ENCODE measurements at regions not wholly inside any gene's neighbourhood (a gene's known extent, or its start where the extent isn't known, plus 50 kb on each side); places are given as distances from the start of the nearest gene placed in this dataset.

- POLR2A ChIA-PET: no interaction called here
- H4K20me1 ChIP-seq (ENCODE audit: insufficient read depth, low read length): no peaks in the 10 kb centered on the region
Measured at GRCh38 chr18:78767648-78768071, 212.0 kb upstream of the SALL3 start.

GRCh38 chr18:78768221-78768620, 211.4 kb upstream of the SALL3 start:
- Histone ChIP-seq H3K9me3 (ENCODE audit: low read length) (no peaks in the 10 kb centered on the region), H4K20me1 (ENCODE audit: insufficient read depth, low read length) (no peaks in the 10 kb centered on the region), H3K27ac (ENCODE audit: low read depth, low read length, poor library complexity, severe bottlenecking) (no peak overlapping the region), H3K4me3 (ENCODE audit: low read depth, low read length, poor library complexity, severe bottlenecking) (no peak overlapping the region), H3K36me3 (ENCODE audit: insufficient read depth, low read length) (no peaks in the 10 kb centered on the region), H3K4me2 (ENCODE audit: low read length) (no peak overlapping the region), H2AFZ (ENCODE audit: low read length) (no peak overlapping the region), H3K9me2 (ENCODE audit: insufficient read depth, low read length) (no peaks in the 10 kb centered on the region), H3K4me1 (ENCODE audit: insufficient read depth, low read length, poor library complexity, severe bottlenecking) (no peaks in the 10 kb centered on the region), H3K79me2 (ENCODE audit: insufficient read depth, low read depth, low read length) (no peaks in the 10 kb centered on the region)
- CTCF ChIA-PET (ENCODE audit: unreplicated experiment): no interaction called here
- TF ChIP-seq EZH2phosphoT487 (IDR thresholded peaks at IDR 0.05; ENCODE audit: borderline replicate concordance, low read depth, low read length) (no peak), CTCF (conservative IDR thresholded peaks at IDR 0.05; ENCODE audit: low read length) (no peak)
- POLR2A ChIA-PET: no interaction called here
- intact Hi-C loops (cut with micrococcal nuclease; ENCODE audit: unreplicated experiment): no loop called here
- DNase-seq (ENCODE audit: low spot score): no peak
- no TSS peak for BruUV-seq (replicated peaks)

More at GRCh38 chr18:78767648-78768071, 212.0 kb upstream of the SALL3 start:
- no peaks in the 10 kb centered on the region for H3K79me2 ChIP-seq (ENCODE audit: insufficient read depth, low read depth, low read length)
- H3K9me2 ChIP-seq (ENCODE audit: insufficient read depth, low read length): no peaks in the 10 kb centered on the region
- H3K4me3 ChIP-seq (ENCODE audit: low read depth, low read length, poor library complexity, severe bottlenecking): no peak overlapping the region
- no peak overlapping the region for H2AFZ ChIP-seq (ENCODE audit: low read length)
- no peak for DNase-seq (ENCODE audit: low spot score)
- H3K27ac ChIP-seq (ENCODE audit: low read depth, low read length, poor library complexity, severe bottlenecking): no peak overlapping the region
- no peaks in the 10 kb centered on the region for H3K9me3 ChIP-seq (ENCODE audit: low read length)
- intact Hi-C loops (cut with micrococcal nuclease; ENCODE audit: unreplicated experiment): no loop called here
- H3K4me2 ChIP-seq (ENCODE audit: low read length): no peak overlapping the region
- CTCF ChIA-PET (ENCODE audit: unreplicated experiment): no interaction called here
- H3K4me1 ChIP-seq (ENCODE audit: insufficient read depth, low read length, poor library complexity, severe bottlenecking): no peaks in the 10 kb centered on the region
- no TSS peak for BruUV-seq (replicated peaks)
- H3K36me3 ChIP-seq (ENCODE audit: insufficient read depth, low read length): no peaks in the 10 kb centered on the region
- no peak for TF ChIP-seq EZH2phosphoT487 (IDR thresholded peaks at IDR 0.05; ENCODE audit: borderline replicate concordance, low read depth, low read length)
- TF ChIP-seq CTCF (conservative IDR thresholded peaks at IDR 0.05; ENCODE audit: low read length): no peak

- H3K4me3 ChIP-seq (ENCODE audit: low read depth, low read length, poor library complexity, severe bottlenecking): no peak overlapping the region
- DNase-seq (ENCODE audit: low spot score): no peak
- H3K36me3 ChIP-seq (ENCODE audit: insufficient read depth, low read length): no peaks in the 10 kb centered on the region
- H3K79me2 ChIP-seq (ENCODE audit: insufficient read depth, low read depth, low read length): no peaks in the 10 kb centered on the region
- H3K4me2 ChIP-seq (ENCODE audit: low read length): no peak overlapping the region
- no peak overlapping the region for H2AFZ ChIP-seq (ENCODE audit: low read length)
- H3K27ac ChIP-seq (ENCODE audit: low read depth, low read length, poor library complexity, severe bottlenecking): no peak overlapping the region
- BruUV-seq (replicated peaks): no TSS peak
- CTCF ChIA-PET (ENCODE audit: unreplicated experiment): no interaction called here
- no peaks in the 10 kb centered on the region for H3K4me1 ChIP-seq (ENCODE audit: insufficient read depth, low read length, poor library complexity, severe bottlenecking)
- intact Hi-C loops (cut with micrococcal nuclease; ENCODE audit: unreplicated experiment): no loop called here
- H4K20me1 ChIP-seq (ENCODE audit: insufficient read depth, low read length): no peaks in the 10 kb centered on the region
- POLR2A ChIA-PET: no interaction called here
- H3K9me3 ChIP-seq (ENCODE audit: low read length): no peaks in the 10 kb centered on the region
- no peaks in the 10 kb centered on the region for H3K9me2 ChIP-seq (ENCODE audit: insufficient read depth, low read length)
- TF ChIP-seq CTCF (conservative IDR thresholded peaks at IDR 0.05; ENCODE audit: low read length) (no peak), EZH2phosphoT487 (IDR thresholded peaks at IDR 0.05; ENCODE audit: borderline replicate concordance, low read depth, low read length) (no peak)
Measured at GRCh38 chr18:78768656-78769501, 210.7 kb upstream of the SALL3 start.
